ENCODE measurements at regions not wholly inside any gene's neighbourhood (a gene's known extent, or its start where the extent isn't known, plus 50 kb on each side); places are given as distances from the start of the nearest gene placed in this dataset.

DNA sequence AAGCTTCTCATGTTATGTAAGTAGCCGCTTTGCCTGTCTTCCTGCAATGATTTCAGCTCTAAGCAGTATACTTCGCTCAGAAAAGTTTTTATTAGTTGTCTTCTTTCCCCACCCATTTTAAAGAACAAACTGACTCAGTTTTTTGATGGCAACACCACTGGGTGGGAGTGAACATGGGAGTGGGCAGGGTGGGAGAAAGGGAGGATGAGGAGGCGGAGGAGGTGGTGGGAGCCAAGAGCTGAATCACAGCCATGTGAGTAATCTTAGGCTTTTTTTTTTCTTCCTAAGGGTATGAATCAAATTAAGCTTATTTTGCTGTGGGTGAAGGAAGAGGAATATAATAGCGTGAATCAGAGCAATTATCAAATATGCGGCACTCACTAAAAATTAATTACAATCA is 574.3 kb upstream of the DIPK2B start:
- ChIA-PET CTCF (ENCODE audit: low intra/inter-chr PET ratio) (no interaction called here), POLR2A (interaction anchor here (0.5 kb wide), 1 partner anchor 582 kb away, joined by 4 read pairs; no protein-coding TSS in a partner anchor)
- Histone ChIP-seq H4K20me1 (replicated peaks; ENCODE audit: control insufficient read depth, insufficient read depth, low read length) (no peaks in the 10 kb centered on the region), H3K4me3 (no peak overlapping the region), H3K4me2 (ENCODE audit: insufficient read depth, low read length) (no peak overlapping the region), H3K9me3 (replicated peaks; ENCODE audit: control insufficient read depth, insufficient read depth, low read depth, low read length) (no peaks in the 10 kb centered on the region), H3K9me1 (ENCODE audit: control insufficient read depth, insufficient read depth, low read length) (no peaks in the 10 kb centered on the region), H3K9ac (ENCODE audit: insufficient read depth in 1 of 2, low read depth in 2 of 2, low read length in 2 of 2) (no peak overlapping the region), H3K27ac (ENCODE audit: extremely low read depth, low read depth, low read length) (no peak overlapping the region), H3K4me1 (replicated peaks in 1 of 2; ENCODE audit: control insufficient read depth in 2 of 2, insufficient read depth in 2 of 2, low read length in 2 of 2) (no peaks in the 10 kb centered on the region; a peak in 2 of 5 replicates), H3K36me3 (ENCODE audit: control insufficient read depth, insufficient read depth, low read length) (no peaks in the 10 kb centered on the region), H3K27me3 (ENCODE audit: control insufficient read depth in 2 of 2, insufficient read depth in 2 of 2, low read length in 2 of 2) (no peaks in the 10 kb centered on the region), H2AFZ (ENCODE audit: low read depth, low read length) (no peak overlapping the region), H3K79me2 (ENCODE audit: control insufficient read depth, insufficient read depth, low read length) (no peaks in the 10 kb centered on the region)
- no peak for FAIRE-seq
- TF ChIP-seq, protein P1, sequence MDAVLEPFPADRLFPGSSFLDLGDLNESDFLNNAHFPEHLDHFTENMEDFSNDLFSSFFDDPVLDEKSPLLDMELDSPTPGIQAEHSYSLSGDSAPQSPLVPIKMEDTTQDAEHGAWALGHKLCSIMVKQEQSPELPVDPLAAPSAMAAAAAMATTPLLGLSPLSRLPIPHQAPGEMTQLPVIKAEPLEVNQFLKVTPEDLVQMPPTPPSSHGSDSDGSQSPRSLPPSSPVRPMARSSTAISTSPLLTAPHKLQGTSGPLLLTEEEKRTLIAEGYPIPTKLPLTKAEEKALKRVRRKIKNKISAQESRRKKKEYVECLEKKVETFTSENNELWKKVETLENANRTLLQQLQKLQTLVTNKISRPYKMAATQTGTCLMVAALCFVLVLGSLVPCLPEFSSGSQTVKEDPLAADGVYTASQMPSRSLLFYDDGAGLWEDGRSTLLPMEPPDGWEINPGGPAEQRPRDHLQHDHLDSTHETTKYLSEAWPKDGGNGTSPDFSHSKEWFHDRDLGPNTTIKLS (IDR thresholded peaks at IDR 0.05; ENCODE audit: borderline replicate concordance, low read depth): no peak
- TF ChIP-seq HDAC2 (IDR thresholded peaks at IDR 0.05): no peak
- TF ChIP-seq ZNF764 (CRISPR knock-in tag; IDR thresholded peaks at IDR 0.05; ENCODE audit: low read depth): no peak
- TF ChIP-seq EGR1 (conservative IDR thresholded peaks at IDR 0.05): peak; percentile 89
- no peak for TF ChIP-seq ZNF253 (CRISPR knock-in tag; conservative IDR thresholded peaks at IDR 0.05)
- TF ChIP-seq, protein P2, sequence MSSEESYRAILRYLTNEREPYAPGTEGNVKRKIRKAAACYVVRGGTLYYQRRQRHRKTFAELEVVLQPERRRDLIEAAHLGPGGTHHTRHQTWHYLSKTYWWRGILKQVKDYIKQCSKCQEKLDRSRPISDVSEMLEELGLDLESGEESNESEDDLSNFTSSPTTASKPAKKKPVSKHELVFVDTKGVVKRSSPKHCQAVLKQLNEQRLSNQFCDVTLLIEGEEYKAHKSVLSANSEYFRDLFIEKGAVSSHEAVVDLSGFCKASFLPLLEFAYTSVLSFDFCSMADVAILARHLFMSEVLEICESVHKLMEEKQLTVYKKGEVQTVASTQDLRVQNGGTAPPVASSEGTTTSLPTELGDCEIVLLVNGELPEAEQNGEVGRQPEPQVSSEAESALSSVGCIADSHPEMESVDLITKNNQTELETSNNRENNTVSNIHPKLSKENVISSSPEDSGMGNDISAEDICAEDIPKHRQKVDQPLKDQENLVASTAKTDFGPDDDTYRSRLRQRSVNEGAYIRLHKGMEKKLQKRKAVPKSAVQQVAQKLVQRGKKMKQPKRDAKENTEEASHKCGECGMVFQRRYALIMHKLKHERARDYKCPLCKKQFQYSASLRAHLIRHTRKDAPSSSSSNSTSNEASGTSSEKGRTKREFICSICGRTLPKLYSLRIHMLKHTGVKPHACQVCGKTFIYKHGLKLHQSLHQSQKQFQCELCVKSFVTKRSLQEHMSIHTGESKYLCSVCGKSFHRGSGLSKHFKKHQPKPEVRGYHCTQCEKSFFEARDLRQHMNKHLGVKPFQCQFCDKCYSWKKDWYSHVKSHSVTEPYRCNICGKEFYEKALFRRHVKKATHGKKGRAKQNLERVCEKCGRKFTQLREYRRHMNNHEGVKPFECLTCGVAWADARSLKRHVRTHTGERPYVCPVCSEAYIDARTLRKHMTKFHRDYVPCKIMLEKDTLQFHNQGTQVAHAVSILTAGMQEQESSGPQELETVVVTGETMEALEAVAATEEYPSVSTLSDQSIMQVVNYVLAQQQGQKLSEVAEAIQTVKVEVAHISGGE (CRISPR knock-in tag; IDR thresholded peaks at IDR 0.05): no peak
- in situ Hi-C loops (cut with MboI) (no loop called here), intact Hi-C loops (cut with micrococcal nuclease) (no loop called here)
- no TSS peak for BruUV-seq (replicated peaks)
- DNase-seq (ENCODE audit: extremely low read depth in 1 of 4, low spot score in 3 of 4): no peak
- ATAC-seq: no peak
- WGBS (ENCODE audit: insufficient coverage, low coverage, missing lambda C conversion rate): 34% methylated on average over 2 of the region's 5 CpGs
